Kidney (tissue), 13 donors: ENCODE measurements at regions not wholly inside any gene's neighbourhood (a gene's known extent, or its start where the extent isn't known, plus 50 kb on each side); places are given as distances from the start of the nearest gene placed in this dataset.

Experiments used
- DNase-seq, 5 donors: peaks; one replicate each; pipeline ENCODE4 v3.0.0-alpha.2; 2013 to 2020
- FAIRE-seq: peaks from 2 replicates; lab custom pipeline; 2012; peaks lifted over from hg19 to GRCh38; lab: Jason Lieb, UNC
- H3K27ac ChIP-seq, 2 donors: one replicate each; pipeline ENCODE4 v1.7.0; 2013; ENCODE audit warnings: low read depth in 2 of 2, low read length in 2 of 2, inconsistent platforms in 1 of 2
- H3K27me3 ChIP-seq: one replicate; pipeline ENCODE4 v1.7.1; 2013; ENCODE audit warnings: low read length, inconsistent platforms; ENCODE audit not compliant: control insufficient read depth, insufficient read depth
- H3K36me3 ChIP-seq, 3 donors: one replicate each; pipeline versions ENCODE4 v1.7.0 to v1.7.1; 2013; ENCODE audit warnings: low read length in 3 of 3, control low read depth in 1 of 3, inconsistent platforms in 1 of 3; ENCODE audit not compliant: insufficient read depth in 3 of 3, control insufficient read depth in 2 of 3
- H3K4me1 ChIP-seq, 3 donors: one replicate each; pipeline versions ENCODE4 v1.7.0 to v1.7.1; 2013; ENCODE audit warnings: low read length in 3 of 3, inconsistent platforms in 1 of 3, low read depth in 1 of 3; ENCODE audit not compliant: control insufficient read depth in 2 of 3, insufficient read depth in 2 of 3
- H3K4me3 ChIP-seq, 3 donors: one replicate each; pipeline versions ENCODE4 v1.7.0 to v1.8.1; 2013; ENCODE audit warnings: low read length in 3 of 3, control low read depth in 1 of 3, inconsistent platforms in 1 of 3
- H3K9ac ChIP-seq, 3 donors: one replicate each; pipeline versions ENCODE4 v1.7.0 to v1.7.1; 2013; ENCODE audit warnings: low read length in 3 of 3, control low read depth in 1 of 3, inconsistent platforms in 1 of 3
- H3K9me3 ChIP-seq, 3 donors: one replicate each; pipeline versions ENCODE4 v1.7.0 to v1.7.1; 2013; ENCODE audit warnings: low read length in 3 of 3, control low read depth in 1 of 3, inconsistent platforms in 1 of 3; ENCODE audit not compliant: control insufficient read depth in 2 of 3, insufficient read depth in 1 of 3
- CTCF ChIP-seq: IDR thresholded peaks from 3 replicates; pipeline ENCODE4 v1.5.1; 2012; ENCODE audit warnings: mild to moderate bottlenecking, moderate library complexity, borderline replicate concordance; ENCODE audit not compliant: insufficient read depth; ENCODE audit errors: extremely low read depth
- intact Hi-C: fragments of 100-400 bp; cut with DNase I; formaldehyde crosslinking; loops from one replicate; pipeline ENCODE4 v1.11.1; 2022
- donor health status: control.
- donor health status: control.
- donor health status: control.
- donor health status: control.
- donor health status: control.
- donor health status: DM: yes; HTN: yes; CAD: no.
- donor health status: Normal renal cell carcinoma (clear cell type).

- no peak for FAIRE-seq
- Histone ChIP-seq H3K36me3 (no peaks in the 10 kb centered on the region), H3K4me3 (no peak overlapping the region), H3K27ac (no peak overlapping the region), H3K4me1 (no peaks in the 10 kb centered on the region), H3K9me3 (no peaks in the 10 kb centered on the region), H3K27me3 (no peaks in the 10 kb centered on the region), H3K9ac (no peak overlapping the region)
- intact Hi-C loops, result no loop called here
- TF ChIP-seq CTCF, result no peak
- DNase-seq, result no peak
Measured at GRCh38 chr9:82673919-82674318, 389.0 kb downstream of the RASEF start.

- Histone ChIP-seq H3K9ac (no peak overlapping the region), H3K9me3 (no peaks in the 10 kb centered on the region), H3K27me3 (no peaks in the 10 kb centered on the region), H3K27ac (no peak overlapping the region), H3K4me1 (no peaks in the 10 kb centered on the region), H3K36me3 (no peaks in the 10 kb centered on the region), H3K4me3 (no peak overlapping the region)
- FAIRE-seq (no peak), DNase-seq (no peak)
- no peak for TF ChIP-seq CTCF
- intact Hi-C loops, result no loop called here
Measured at GRCh38 chr9:82675102-82675501, 387.8 kb downstream of the RASEF start.

GRCh38 chr9:82675605-82676004, 387.3 kb downstream of the RASEF start:
- DNase-seq (no peak), FAIRE-seq (no peak)
- H3K27me3 ChIP-seq, result no peaks in the 10 kb centered on the region
- H3K4me3 ChIP-seq, result no peak overlapping the region
- no peak for TF ChIP-seq CTCF
- H3K9me3 ChIP-seq, result no peaks in the 10 kb centered on the region
- no peak overlapping the region for H3K27ac ChIP-seq
- no peaks in the 10 kb centered on the region for H3K4me1 ChIP-seq
- no peaks in the 10 kb centered on the region for H3K36me3 ChIP-seq
- intact Hi-C loops, result no loop called here
- no peak overlapping the region for H3K9ac ChIP-seq

- Histone ChIP-seq H3K27ac (no peak overlapping the region), H3K9ac (no peak overlapping the region), H3K4me1 (no peaks in the 10 kb centered on the region), H3K9me3 (no peaks in the 10 kb centered on the region), H3K27me3 (no peaks in the 10 kb centered on the region), H3K4me3 (no peak overlapping the region), H3K36me3 (no peaks in the 10 kb centered on the region)
- intact Hi-C loops, result no loop called here
- no peak for TF ChIP-seq CTCF
- DNase-seq (no peak), FAIRE-seq (no peak)
Measured at GRCh38 chr9:82677086-82677485, 385.9 kb downstream of the RASEF start.
